Liver (tissue), 8 donors: ENCODE measurements at regions not wholly inside any gene's neighbourhood (a gene's known extent, or its start where the extent isn't known, plus 50 kb on each side); places are given as distances from the start of the nearest gene placed in this dataset.

Experiments used
- DNase-seq: peaks from one replicate; pipeline ENCODE4 v3.0.0-alpha.2; 2017; ENCODE audit warnings: low spot score
- H3K27ac ChIP-seq, 2 donors: one replicate each; pipeline ENCODE4 v1.7.0; 2013; ENCODE audit warnings: inconsistent platforms in 2 of 2, low read length in 2 of 2, control low read depth in 1 of 2, low read depth in 1 of 2, mild to moderate bottlenecking in 1 of 2
- H3K27me3 ChIP-seq, 4 donors: one replicate each; pipeline versions ENCODE4 v1.6.1 to v1.7.0; 2013; ENCODE audit warnings: low read length in 3 of 4, inconsistent platforms in 1 of 4, mild to moderate bottlenecking in 1 of 4, moderate library complexity in 1 of 4; ENCODE audit not compliant: control insufficient read depth in 4 of 4, insufficient read depth in 4 of 4
- H3K36me3 ChIP-seq, 4 donors: one replicate each; pipeline versions ENCODE4 v1.6.1 to v1.7.0; 2013; ENCODE audit warnings: low read length in 3 of 4, mild to moderate bottlenecking in 3 of 4, low read depth in 1 of 4, moderate library complexity in 1 of 4; ENCODE audit not compliant: control insufficient read depth in 4 of 4, insufficient read depth in 3 of 4
- H3K4me1 ChIP-seq, 4 donors: one replicate each; pipeline versions ENCODE4 v1.6.1 to v1.7.0; 2013; ENCODE audit warnings: low read length in 3 of 4, mild to moderate bottlenecking in 3 of 4, moderate library complexity in 1 of 4; ENCODE audit not compliant: control insufficient read depth in 4 of 4, insufficient read depth in 4 of 4
- H3K4me3 ChIP-seq, 3 donors: one replicate each; pipeline versions ENCODE4 v1.6.1 to v1.7.0; 2013; ENCODE audit warnings: low read length in 3 of 3, control low read depth in 1 of 3, low read depth in 1 of 3, mild to moderate bottlenecking in 1 of 3
- H3K9ac ChIP-seq, 2 donors: one replicate each; pipeline ENCODE4 v1.7.0; 2013; ENCODE audit warnings: low read length in 2 of 2, mild to moderate bottlenecking in 2 of 2, moderate library complexity in 2 of 2, control low read depth in 1 of 2, low read depth in 1 of 2
- H3K9me3 ChIP-seq, 4 donors: one replicate each; pipeline versions ENCODE4 v1.6.1 to v1.7.0; 2013; ENCODE audit warnings: low read length in 3 of 4; ENCODE audit not compliant: control insufficient read depth in 4 of 4
- EGR1 ChIP-seq, 2 donors: IDR thresholded peaks; 2 replicates each; pipeline ENCODE4 v1.6.1; 2016 to 2018; ENCODE audit warnings: antibody characterized with exemption in 2 of 2, low read depth in 2 of 2
- FOXA1 ChIP-seq: IDR thresholded peaks from 2 replicates; pipeline ENCODE4 v1.6.1; 2016; ENCODE audit warnings: antibody characterized with exemption
- FOXA2 ChIP-seq: IDR thresholded peaks from 2 replicates; pipeline ENCODE4 v1.6.1; 2016; ENCODE audit warnings: antibody characterized with exemption
- GABPA ChIP-seq, 2 donors: IDR thresholded peaks in 1 of 2; conservative IDR thresholded peaks in 1 of 2; 2 replicates each; pipeline ENCODE4 v1.6.1; 2016; ENCODE audit warnings: antibody characterized with exemption in 2 of 2, mild to moderate bottlenecking in 1 of 2, moderate library complexity in 1 of 2
- HNF4A ChIP-seq, 2 donors: conservative IDR thresholded peaks; 2 replicates each; pipeline ENCODE4 v1.6.1; 2016; ENCODE audit warnings: antibody characterized with exemption in 2 of 2, mild to moderate bottlenecking in 2 of 2
- HNF4G ChIP-seq: IDR thresholded peaks from 2 replicates; pipeline ENCODE4 v1.6.1; 2016; ENCODE audit warnings: antibody characterized with exemption
- JUND ChIP-seq, 2 donors: IDR thresholded peaks; 2 replicates each; pipeline ENCODE4 v1.6.1; 2016; ENCODE audit warnings: antibody characterized with exemption in 2 of 2
- NR2F2 ChIP-seq: IDR thresholded peaks from 2 replicates; pipeline ENCODE4 v1.6.1; 2016; ENCODE audit warnings: antibody characterized with exemption
- RAD21 ChIP-seq, 2 donors: IDR thresholded peaks; 2 replicates each; pipeline ENCODE4 v1.6.1; 2016; ENCODE audit warnings: antibody characterized with exemption in 2 of 2, mild to moderate bottlenecking in 2 of 2
- RXRA ChIP-seq, 2 donors: IDR thresholded peaks; 2 replicates each; pipeline ENCODE4 v1.6.1; 2017 to 2018; ENCODE audit warnings: antibody characterized with exemption in 2 of 2, mild to moderate bottlenecking in 1 of 2
- SP1 ChIP-seq: IDR thresholded peaks from 2 replicates; pipeline ENCODE4 v1.6.1; 2018; ENCODE audit warnings: antibody characterized with exemption, mild to moderate bottlenecking
- TAF1 ChIP-seq: conservative IDR thresholded peaks from 2 replicates; pipeline ENCODE4 v1.6.1; 2016; ENCODE audit warnings: antibody characterized with exemption, mild to moderate bottlenecking
- YY1 ChIP-seq: IDR thresholded peaks from 2 replicates; pipeline ENCODE4 v1.6.1; 2016; ENCODE audit warnings: antibody characterized with exemption, mild to moderate bottlenecking
- WGBS: extraction: QIAGEN DNeasy Blood & Tissue Kit; methylation state at CpG from one replicate; pipeline ENCODE4 v1.1.7; 2013; 5-methylcytosine and 5-hydroxymethylcytosine counted together
- TF ChIP-seq, protein P1 (sequence below): IDR thresholded peaks from 2 replicates; pipeline ENCODE4 v1.6.1; 2016; ENCODE audit warnings: antibody characterized with exemption, mild to moderate bottlenecking
- TF ChIP-seq, protein P2 (sequence below): IDR thresholded peaks from 2 replicates; pipeline ENCODE4 v1.6.1; 2016; ENCODE audit warnings: antibody characterized with exemption
- TF ChIP-seq, protein P3 (sequence below): IDR thresholded peaks from 2 replicates; pipeline ENCODE4 v1.6.1; 2016; ENCODE audit warnings: antibody characterized with exemption
- TF ChIP-seq, protein P4 (sequence below): fragments of 150-350 bp; IDR thresholded peaks from 2 replicates; pipeline ENCODE4 v1.5.1; 2017; ENCODE audit warnings: improper control_type of control experiment, low read depth, low read length; ENCODE audit not compliant: missing input control
- TF ChIP-seq, protein P5 (sequence below): IDR thresholded peaks from 2 replicates; pipeline ENCODE4 v1.6.1; 2016; ENCODE audit warnings: antibody characterized with exemption
- donor health status: healthy.
- donor health status: healthy.
- donor health status: healthy.
- donor health status: healthy.
- donor health status: healthy.

DNA sequence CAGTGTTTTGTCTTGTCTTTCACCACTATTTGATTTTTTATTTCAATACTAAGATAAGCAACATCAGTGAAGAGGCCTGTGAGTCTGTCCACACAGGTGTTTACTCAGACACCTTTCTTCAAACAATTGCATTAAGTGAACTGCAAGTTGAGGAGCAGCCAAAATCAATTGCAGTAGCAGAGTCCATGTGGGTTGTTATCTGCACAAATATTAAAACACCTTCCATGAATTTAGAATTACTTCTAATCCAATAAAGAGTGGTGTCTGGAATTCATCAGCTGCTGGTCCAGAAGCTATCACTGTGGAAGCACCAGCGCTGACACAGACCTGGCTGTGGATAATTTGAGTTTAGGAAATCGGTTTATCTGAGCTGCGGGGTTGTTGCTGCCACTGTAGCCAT lies 83.5 kb upstream of the FAT3 start (continued):
- TF ChIP-seq, protein P1, sequence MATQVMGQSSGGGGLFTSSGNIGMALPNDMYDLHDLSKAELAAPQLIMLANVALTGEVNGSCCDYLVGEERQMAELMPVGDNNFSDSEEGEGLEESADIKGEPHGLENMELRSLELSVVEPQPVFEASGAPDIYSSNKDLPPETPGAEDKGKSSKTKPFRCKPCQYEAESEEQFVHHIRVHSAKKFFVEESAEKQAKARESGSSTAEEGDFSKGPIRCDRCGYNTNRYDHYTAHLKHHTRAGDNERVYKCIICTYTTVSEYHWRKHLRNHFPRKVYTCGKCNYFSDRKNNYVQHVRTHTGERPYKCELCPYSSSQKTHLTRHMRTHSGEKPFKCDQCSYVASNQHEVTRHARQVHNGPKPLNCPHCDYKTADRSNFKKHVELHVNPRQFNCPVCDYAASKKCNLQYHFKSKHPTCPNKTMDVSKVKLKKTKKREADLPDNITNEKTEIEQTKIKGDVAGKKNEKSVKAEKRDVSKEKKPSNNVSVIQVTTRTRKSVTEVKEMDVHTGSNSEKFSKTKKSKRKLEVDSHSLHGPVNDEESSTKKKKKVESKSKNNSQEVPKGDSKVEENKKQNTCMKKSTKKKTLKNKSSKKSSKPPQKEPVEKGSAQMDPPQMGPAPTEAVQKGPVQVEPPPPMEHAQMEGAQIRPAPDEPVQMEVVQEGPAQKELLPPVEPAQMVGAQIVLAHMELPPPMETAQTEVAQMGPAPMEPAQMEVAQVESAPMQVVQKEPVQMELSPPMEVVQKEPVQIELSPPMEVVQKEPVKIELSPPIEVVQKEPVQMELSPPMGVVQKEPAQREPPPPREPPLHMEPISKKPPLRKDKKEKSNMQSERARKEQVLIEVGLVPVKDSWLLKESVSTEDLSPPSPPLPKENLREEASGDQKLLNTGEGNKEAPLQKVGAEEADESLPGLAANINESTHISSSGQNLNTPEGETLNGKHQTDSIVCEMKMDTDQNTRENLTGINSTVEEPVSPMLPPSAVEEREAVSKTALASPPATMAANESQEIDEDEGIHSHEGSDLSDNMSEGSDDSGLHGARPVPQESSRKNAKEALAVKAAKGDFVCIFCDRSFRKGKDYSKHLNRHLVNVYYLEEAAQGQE = peak; percentile 42
- no peak for TF ChIP-seq TAF1

DNA sequence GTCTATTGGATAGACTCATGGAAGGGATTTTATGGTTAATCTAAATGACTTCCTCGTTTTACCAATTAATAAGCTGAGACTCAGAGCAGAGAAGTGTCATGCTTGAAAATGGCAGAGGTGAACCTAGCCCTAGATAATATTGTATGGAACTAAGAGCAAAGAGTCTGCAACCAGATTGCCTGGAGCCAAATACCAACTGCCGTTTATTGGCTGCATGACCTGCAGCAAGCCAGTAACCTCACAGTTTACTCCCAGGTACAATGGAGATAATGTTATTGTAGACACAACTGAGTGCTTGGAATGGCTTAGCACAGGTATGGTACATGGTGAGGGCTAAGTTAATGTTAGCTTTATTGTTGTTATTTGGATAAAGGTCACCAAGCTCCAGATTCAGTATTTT lies 84.6 kb upstream of the FAT3 start:
- DNase-seq = no peak
- H3K4me1 ChIP-seq = peaks cover 0 to 19% (median 18%) of the 10 kb centered on the region in 4 donors
- no peaks in the 10 kb centered on the region for H3K9me3 ChIP-seq
- 63% methylated on average over 2 of the region's 2 CpGs for WGBS
- H3K27ac ChIP-seq = no peak overlapping the region
- no peaks in the 10 kb centered on the region for H3K36me3 ChIP-seq
- TF ChIP-seq NR2F2 (no peak), HNF4A (conservative IDR thresholded peaks at IDR 0.05) (no peak), YY1 (no peak), TAF1 (no peak), SP1 (no peak), EGR1 (IDR thresholded peaks at IDR 0.05; ENCODE audit: low read depth in 2 of 2) (no peak), RAD21 (IDR thresholded peaks at IDR 0.05) (no peak), HNF4G (no peak), RXRA (IDR thresholded peaks at IDR 0.05) (no peak), JUND (IDR thresholded peaks at IDR 0.05) (no peak), FOXA1 (no peak), GABPA (IDR thresholded peaks at IDR 0.05 in 1 of 2, conservative IDR thresholded peaks at IDR 0.05 in 1 of 2) (no peak), FOXA2 (no peak)
- TF ChIP-seq, protein P1 = no peak
- TF ChIP-seq, protein P2, sequence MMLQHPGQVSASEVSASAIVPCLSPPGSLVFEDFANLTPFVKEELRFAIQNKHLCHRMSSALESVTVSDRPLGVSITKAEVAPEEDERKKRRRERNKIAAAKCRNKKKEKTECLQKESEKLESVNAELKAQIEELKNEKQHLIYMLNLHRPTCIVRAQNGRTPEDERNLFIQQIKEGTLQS = no peak
- TF ChIP-seq, protein P3, sequence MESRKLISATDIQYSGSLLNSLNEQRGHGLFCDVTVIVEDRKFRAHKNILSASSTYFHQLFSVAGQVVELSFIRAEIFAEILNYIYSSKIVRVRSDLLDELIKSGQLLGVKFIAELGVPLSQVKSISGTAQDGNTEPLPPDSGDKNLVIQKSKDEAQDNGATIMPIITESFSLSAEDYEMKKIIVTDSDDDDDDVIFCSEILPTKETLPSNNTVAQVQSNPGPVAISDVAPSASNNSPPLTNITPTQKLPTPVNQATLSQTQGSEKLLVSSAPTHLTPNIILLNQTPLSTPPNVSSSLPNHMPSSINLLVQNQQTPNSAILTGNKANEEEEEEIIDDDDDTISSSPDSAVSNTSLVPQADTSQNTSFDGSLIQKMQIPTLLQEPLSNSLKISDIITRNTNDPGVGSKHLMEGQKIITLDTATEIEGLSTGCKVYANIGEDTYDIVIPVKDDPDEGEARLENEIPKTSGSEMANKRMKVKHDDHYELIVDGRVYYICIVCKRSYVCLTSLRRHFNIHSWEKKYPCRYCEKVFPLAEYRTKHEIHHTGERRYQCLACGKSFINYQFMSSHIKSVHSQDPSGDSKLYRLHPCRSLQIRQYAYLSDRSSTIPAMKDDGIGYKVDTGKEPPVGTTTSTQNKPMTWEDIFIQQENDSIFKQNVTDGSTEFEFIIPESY = no peak
- TF ChIP-seq, protein P4, sequence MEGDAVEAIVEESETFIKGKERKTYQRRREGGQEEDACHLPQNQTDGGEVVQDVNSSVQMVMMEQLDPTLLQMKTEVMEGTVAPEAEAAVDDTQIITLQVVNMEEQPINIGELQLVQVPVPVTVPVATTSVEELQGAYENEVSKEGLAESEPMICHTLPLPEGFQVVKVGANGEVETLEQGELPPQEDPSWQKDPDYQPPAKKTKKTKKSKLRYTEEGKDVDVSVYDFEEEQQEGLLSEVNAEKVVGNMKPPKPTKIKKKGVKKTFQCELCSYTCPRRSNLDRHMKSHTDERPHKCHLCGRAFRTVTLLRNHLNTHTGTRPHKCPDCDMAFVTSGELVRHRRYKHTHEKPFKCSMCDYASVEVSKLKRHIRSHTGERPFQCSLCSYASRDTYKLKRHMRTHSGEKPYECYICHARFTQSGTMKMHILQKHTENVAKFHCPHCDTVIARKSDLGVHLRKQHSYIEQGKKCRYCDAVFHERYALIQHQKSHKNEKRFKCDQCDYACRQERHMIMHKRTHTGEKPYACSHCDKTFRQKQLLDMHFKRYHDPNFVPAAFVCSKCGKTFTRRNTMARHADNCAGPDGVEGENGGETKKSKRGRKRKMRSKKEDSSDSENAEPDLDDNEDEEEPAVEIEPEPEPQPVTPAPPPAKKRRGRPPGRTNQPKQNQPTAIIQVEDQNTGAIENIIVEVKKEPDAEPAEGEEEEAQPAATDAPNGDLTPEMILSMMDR = no peak
- TF ChIP-seq, protein P5, sequence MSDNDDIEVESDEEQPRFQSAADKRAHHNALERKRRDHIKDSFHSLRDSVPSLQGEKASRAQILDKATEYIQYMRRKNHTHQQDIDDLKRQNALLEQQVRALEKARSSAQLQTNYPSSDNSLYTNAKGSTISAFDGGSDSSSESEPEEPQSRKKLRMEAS = no peak
- H3K9ac ChIP-seq = no peak overlapping the region
- no peak overlapping the region for H3K4me3 ChIP-seq
- peaks cover 0 to 11% (median 4%) of the 10 kb centered on the region in 4 donors for H3K27me3 ChIP-seq
